Mesenchymal stem cell (in vitro differentiated cells and primary cell): ENCODE measurements at regions not wholly inside any gene's neighbourhood (a gene's known extent, or its start where the extent isn't known, plus 50 kb on each side); places are given as distances from the start of the nearest gene placed in this dataset.
A peak's percentile ranks its signal among the peaks of the same experiment; 100 is the strongest.
"Not testable (repeated sequence)": the region's sequence is repeated elsewhere in the genome, so short reads cannot be mapped to it uniquely, and the experiment has no call there.

Experiments
- DNase-seq: peaks from one replicate; pipeline ENCODE4 v3.0.0-alpha.2; 2013
- H2AFZ ChIP-seq: one replicate; pipeline ENCODE4 v1.6.1; 2013; ENCODE audit warnings: low read depth, mild to moderate bottlenecking, control low read depth, inconsistent platforms, low read length, moderate library complexity
- H2AK5ac ChIP-seq: 2 replicates; pipeline ENCODE4 v1.6.1; 2013; ENCODE audit warnings: low read length, moderate library complexity, mild to moderate bottlenecking, inconsistent platforms; ENCODE audit not compliant: severe bottlenecking
- H2BK120ac ChIP-seq: one replicate; pipeline ENCODE4 v1.6.1; 2013; ENCODE audit warnings: low read depth, mild to moderate bottlenecking, inconsistent platforms, low read length, moderate library complexity
- H2BK12ac ChIP-seq, 2 experiments: one replicate each; pipeline ENCODE4 v1.6.1; 2013; ENCODE audit warnings: inconsistent platforms in 2 of 2, low read length in 2 of 2, mild to moderate bottlenecking in 2 of 2, moderate library complexity in 2 of 2, control low read depth in 1 of 2
- H2BK15ac ChIP-seq: one replicate; pipeline ENCODE4 v1.6.1; 2013; ENCODE audit warnings: mild to moderate bottlenecking, low read depth, inconsistent platforms; ENCODE audit not compliant: poor library complexity, severe bottlenecking
- H2BK5ac ChIP-seq: 2 replicates; pipeline ENCODE4 v1.6.1; 2013; ENCODE audit warnings: low read depth, mild to moderate bottlenecking, low read length, control low read depth, inconsistent platforms; ENCODE audit not compliant: poor library complexity, severe bottlenecking
- H3K14ac ChIP-seq, 2 experiments: one replicate each; pipeline ENCODE4 v1.6.1; 2013; ENCODE audit warnings: inconsistent platforms in 2 of 2, low read length in 2 of 2, control low read depth in 1 of 2, mild to moderate bottlenecking in 1 of 2, moderate library complexity in 1 of 2
- H3K18ac ChIP-seq, 2 experiments: one replicate each; pipeline ENCODE4 v1.6.1; 2013; ENCODE audit warnings: inconsistent platforms in 2 of 2, low read length in 2 of 2, control low read depth in 1 of 2, low read depth in 1 of 2, mild to moderate bottlenecking in 1 of 2
- H3K23ac ChIP-seq, 2 experiments: one replicate each; pipeline ENCODE4 v1.6.1; 2013; ENCODE audit warnings: inconsistent platforms in 2 of 2, low read length in 2 of 2, mild to moderate bottlenecking in 2 of 2, moderate library complexity in 2 of 2, control low read depth in 1 of 2
- H3K27ac ChIP-seq: 2 replicates; pipeline ENCODE4 v1.5.1; 2013; ENCODE audit warnings: mild to moderate bottlenecking, moderate library complexity, low read length, control low read depth, inconsistent platforms; ENCODE audit not compliant: poor library complexity, severe bottlenecking
- H3K27me3 ChIP-seq, 2 experiments: 2 replicates each; pipeline versions ENCODE4 v1.6.1 to v1.7.0; 2013; ENCODE audit warnings: low read length in 2 of 2, mild to moderate bottlenecking in 2 of 2, moderate library complexity in 2 of 2, control low read depth in 1 of 2, inconsistent platforms in 1 of 2; ENCODE audit not compliant: control insufficient read depth in 1 of 2, insufficient read depth in 1 of 2
- H3K36me3 ChIP-seq, 2 experiments: 2 replicates each; pipeline versions ENCODE4 v1.6.1 to v1.7.0; 2013; ENCODE audit warnings: low read length in 2 of 2, control low read depth in 1 of 2, inconsistent platforms in 1 of 2, low read depth in 1 of 2, mild to moderate bottlenecking in 1 of 2; ENCODE audit not compliant: insufficient read depth in 2 of 2, control insufficient read depth in 1 of 2
- H3K4ac ChIP-seq, 2 experiments: one replicate each; pipeline ENCODE4 v1.6.1; 2013; ENCODE audit warnings: inconsistent platforms in 2 of 2, low read length in 2 of 2, mild to moderate bottlenecking in 2 of 2, moderate library complexity in 2 of 2, control low read depth in 1 of 2, low read depth in 1 of 2
- H3K4me1 ChIP-seq: 2 replicates; pipeline ENCODE4 v1.6.1; 2013; ENCODE audit warnings: low read depth, low read length, control low read depth; ENCODE audit not compliant: control insufficient read depth, insufficient read depth
- H3K4me2 ChIP-seq: 2 replicates; pipeline ENCODE4 v1.6.1; 2013; ENCODE audit warnings: low read length, mild to moderate bottlenecking, inconsistent platforms; ENCODE audit not compliant: poor library complexity, severe bottlenecking
- H3K4me3 ChIP-seq, 2 experiments: 2 replicates each; pipeline versions ENCODE4 v1.5.1 to v1.7.0; 2013; ENCODE audit warnings: low read length in 2 of 2, mild to moderate bottlenecking in 2 of 2, control low read depth in 1 of 2, low read depth in 1 of 2; ENCODE audit not compliant: insufficient read depth in 1 of 2
- H3K79me1 ChIP-seq: replicated peaks from 2 replicates; pipeline ENCODE4 v1.6.1; 2013; ENCODE audit warnings: mild to moderate bottlenecking, control low read depth, low read length, inconsistent platforms; ENCODE audit not compliant: poor library complexity, severe bottlenecking
- H3K9ac ChIP-seq: 2 replicates; pipeline ENCODE4 v1.7.0; 2013; ENCODE audit warnings: mild to moderate bottlenecking, low read length, moderate library complexity
- H3K9me3 ChIP-seq: 2 replicates; pipeline ENCODE4 v1.7.0; 2013; ENCODE audit warnings: mild to moderate bottlenecking, low read length; ENCODE audit not compliant: control insufficient read depth
- H4K8ac ChIP-seq: one replicate; pipeline ENCODE4 v1.6.1; 2013; ENCODE audit warnings: inconsistent platforms, mild to moderate bottlenecking, low read length, moderate library complexity
- H4K91ac ChIP-seq: one replicate; pipeline ENCODE4 v1.6.1; 2013; ENCODE audit warnings: mild to moderate bottlenecking, low read length, inconsistent platforms
- WGBS: methylation state at CpG from one replicate; pipeline ENCODE4 v1.1.7; 2013; ENCODE audit warnings: mixed read lengths; 5-methylcytosine and 5-hydroxymethylcytosine counted together

GRCh38 chr13:79974935-79975650, 365.8 kb downstream of the SPRY2 start:
- H3K27me3 ChIP-seq, H3K4me2 ChIP-seq, H3K4me1 ChIP-seq, H3K36me3 ChIP-seq, H3K14ac ChIP-seq, H2BK15ac ChIP-seq, H2BK5ac ChIP-seq, H2AFZ ChIP-seq, H2BK120ac ChIP-seq, H4K91ac ChIP-seq, H2AK5ac ChIP-seq, H3K79me1 ChIP-seq, H4K8ac ChIP-seq, H3K4me3 ChIP-seq, H3K9ac ChIP-seq, H3K27ac ChIP-seq, H3K18ac ChIP-seq, DNase-seq, H3K4ac ChIP-seq, H3K23ac ChIP-seq: not testable (repeated sequence)
- peaks cover 18% of the 10 kb centered on the region for H3K9me3 ChIP-seq
- peak overlapping the region in 1 of 2 experiments; percentile 63 for H2BK12ac ChIP-seq
- 85% methylated on average over 6 of the region's 7 CpGs for WGBS

GRCh38 chr13:79973533-79973963, 367.4 kb downstream of the SPRY2 start:
- H4K8ac ChIP-seq, result no peak overlapping the region
- whole genome bisulfite sequencing, result 94% methylated on average over 4 of the region's 4 CpGs
- no peak overlapping the region for H3K4me3 ChIP-seq
- no peak overlapping the region for H2BK15ac ChIP-seq
- H3K18ac ChIP-seq, result no peak overlapping the region
- H3K4me2 ChIP-seq, result no peak overlapping the region
- H3K27me3 ChIP-seq, result no peaks in the 10 kb centered on the region
- H3K36me3 ChIP-seq, result no peaks in the 10 kb centered on the region
- H3K79me1 ChIP-seq, result no peaks in the 10 kb centered on the region
- no peak overlapping the region for H2AFZ ChIP-seq
- no peak overlapping the region for H3K4ac ChIP-seq
- H3K23ac ChIP-seq, result no peak overlapping the region
- no peak overlapping the region for H4K91ac ChIP-seq
- no peak overlapping the region for H3K14ac ChIP-seq
- no peak overlapping the region for H2AK5ac ChIP-seq
- peaks cover 5% of the 10 kb centered on the region for H3K4me1 ChIP-seq
- peaks cover 18% of the 10 kb centered on the region for H3K9me3 ChIP-seq
- no peak overlapping the region for H2BK120ac ChIP-seq
- DNase-seq, result no peak
- no peak overlapping the region for H2BK12ac ChIP-seq
- no peak overlapping the region for H3K9ac ChIP-seq
- H3K27ac ChIP-seq, result no peak overlapping the region
- H2BK5ac ChIP-seq, result no peak overlapping the region

- no peak overlapping the region for H3K4me2 ChIP-seq
Observed at GRCh38 chr13:79972066-79972569, 368.8 kb downstream of the SPRY2 start.

GRCh38 chr13:79966493-79966895, 374.4 kb downstream of the SPRY2 start:
- Histone ChIP-seq H3K14ac (no peak overlapping the region), H3K27me3 (no peaks in the 10 kb centered on the region), H4K8ac (no peak overlapping the region), H4K91ac (no peak overlapping the region), H3K27ac (no peak overlapping the region), H3K4ac (no peak overlapping the region), H3K4me2 (no peak overlapping the region), H3K4me1 (no peaks in the 10 kb centered on the region), H3K9ac (peak overlapping the region; percentile 11), H2AK5ac (no peak overlapping the region), H2BK120ac (no peak overlapping the region), H2BK5ac (no peak overlapping the region), H3K36me3 (no peaks in the 10 kb centered on the region), H3K18ac (peak overlapping the region in 1 of 2 experiments; percentile 16), H3K9me3 (no peaks in the 10 kb centered on the region), H3K4me3 (no peak overlapping the region), H2BK12ac (no peak overlapping the region), H2AFZ (no peak overlapping the region), H3K79me1 (no peaks in the 10 kb centered on the region), H2BK15ac (no peak overlapping the region), H3K23ac (no peak overlapping the region)
- DNase-seq, result peak; percentile 35
- 37% methylated on average over 2 of the region's 2 CpGs for WGBS

More at GRCh38 chr13:79972066-79972569, 368.8 kb downstream of the SPRY2 start:
- Histone ChIP-seq H3K79me1 (no peaks in the 10 kb centered on the region), H2BK5ac (no peak overlapping the region), H3K4me1 (peaks cover 5% of the 10 kb centered on the region), H2AFZ (no peak overlapping the region), H3K23ac (no peak overlapping the region), H2BK15ac (no peak overlapping the region), H3K27ac (no peak overlapping the region), H3K4me3 (no peak overlapping the region), H3K14ac (no peak overlapping the region), H4K8ac (no peak overlapping the region), H2BK12ac (no peak overlapping the region), H3K4ac (no peak overlapping the region), H3K27me3 (no peaks in the 10 kb centered on the region), H4K91ac (no peak overlapping the region), H3K9me3 (peaks cover 18% of the 10 kb centered on the region), H3K9ac (no peak overlapping the region), H3K36me3 (no peaks in the 10 kb centered on the region), H3K18ac (no peak overlapping the region), H2BK120ac (no peak overlapping the region), H2AK5ac (no peak overlapping the region)
- 93% methylated on average over 2 of the region's 2 CpGs for WGBS
- no peak for DNase-seq
